DOHH2 (cell line): ENCODE measurements at regions not wholly inside any gene's neighbourhood (a gene's known extent, or its start where the extent isn't known, plus 50 kb on each side); places are given as distances from the start of the nearest gene placed in this dataset.

Experiments
- H3F3A ChIP-seq: fragments of 200-600 bp; sonication (generic), shearing (Covaris generic); 2 replicates; pipeline ENCODE4 v1.6.0; 2016; ENCODE audit warnings: antibody characterized with exemption, mild to moderate bottlenecking; ENCODE audit not compliant: control insufficient read depth, insufficient read depth
- H3K27ac ChIP-seq: fragments of 200-600 bp; sonication (generic); 2 replicates; pipeline ENCODE4 v1.5.1; 2014; ENCODE audit warnings: low read depth, mild to moderate bottlenecking, low read length, moderate library complexity
- H3K27me3 ChIP-seq: fragments of 200-600 bp; sonication (generic); 2 replicates; pipeline ENCODE4 v1.6.1; 2014; ENCODE audit warnings: mild to moderate bottlenecking, low read length, mixed read lengths; ENCODE audit not compliant: control insufficient read depth
- H3K36me3 ChIP-seq: fragments of 200-600 bp; sonication (generic); 2 replicates; pipeline ENCODE4 v1.6.1; 2014; ENCODE audit warnings: mild to moderate bottlenecking, low read length, moderate library complexity, mixed read lengths; ENCODE audit not compliant: control insufficient read depth
- H3K4me1 ChIP-seq: fragments of 200-600 bp; sonication (generic); 2 replicates; pipeline ENCODE4 v1.6.1; 2014; ENCODE audit warnings: mild to moderate bottlenecking, low read length, mixed read lengths; ENCODE audit not compliant: control insufficient read depth
- H3K4me2 ChIP-seq: fragments of 200-600 bp; sonication (generic); 2 replicates; pipeline ENCODE4 v1.6.0; 2014; ENCODE audit warnings: mild to moderate bottlenecking, low read length, moderate library complexity
- H3K4me3 ChIP-seq: fragments of 200-600 bp; sonication (generic); 2 replicates; pipeline ENCODE4 v1.5.1; 2014; ENCODE audit warnings: mild to moderate bottlenecking, low read length, mixed read lengths
- H3K79me2 ChIP-seq: fragments of 200-600 bp; sonication (generic); 2 replicates; pipeline ENCODE4 v1.6.1; 2014; ENCODE audit warnings: mild to moderate bottlenecking, low read length, mixed read lengths; ENCODE audit not compliant: control insufficient read depth
- H3K9me2 ChIP-seq: fragments of 200-600 bp; sonication (generic); replicated peaks from 2 replicates; pipeline ENCODE4 v1.6.1; 2014; ENCODE audit warnings: mild to moderate bottlenecking, low read length, mixed read lengths; ENCODE audit not compliant: control insufficient read depth
- H3K9me3 ChIP-seq: fragments of 200-600 bp; sonication (generic); 2 replicates; pipeline ENCODE4 v1.6.1; 2014; ENCODE audit warnings: antibody characterized with exemption, low read length, mixed read lengths; ENCODE audit not compliant: control insufficient read depth, insufficient read depth
- H4K20me1 ChIP-seq: fragments of 200-600 bp; sonication (generic); 2 replicates; pipeline ENCODE4 v1.6.0; 2014; ENCODE audit warnings: low read depth, mild to moderate bottlenecking, antibody characterized with exemption, low read length, moderate library complexity; ENCODE audit not compliant: control insufficient read depth, insufficient read depth
- EZH2phosphoT487 ChIP-seq: fragments of 200-600 bp; sonication (generic); IDR thresholded peaks from 2 replicates; pipeline ENCODE4 v1.6.1; 2017; ENCODE audit warnings: borderline replicate concordance, mild to moderate bottlenecking, antibody characterized with exemption, low read length, moderate library complexity, mixed read lengths
- TF ChIP-seq, protein P1 (sequence below): fragments of 200-600 bp; sonication (generic); IDR thresholded peaks from one replicate; pipeline ENCODE4 v1.5.1; 2014; ENCODE audit warnings: antibody characterized with exemption, mild to moderate bottlenecking, low read depth, low read length; ENCODE audit not compliant: poor library complexity, severe bottlenecking

DNA sequence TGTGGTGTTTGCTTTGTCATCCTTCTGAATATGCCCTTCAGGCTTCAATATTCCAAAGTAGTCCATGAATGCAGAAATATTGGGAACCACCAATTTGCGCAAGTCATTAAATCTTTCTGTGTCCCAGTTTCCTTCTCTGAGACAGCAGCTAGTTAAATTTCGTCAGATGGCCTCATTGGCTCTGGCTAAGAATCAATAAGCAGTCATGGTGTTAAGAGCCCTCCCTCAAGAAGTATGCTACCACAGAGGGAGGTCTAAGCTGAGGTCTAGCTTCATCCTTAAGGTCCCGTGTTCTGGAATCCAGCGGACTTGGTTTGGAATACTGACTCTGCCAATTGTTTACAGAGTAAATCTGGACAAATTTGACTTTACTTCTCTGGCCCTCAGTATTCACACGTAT lies 59.1 kb upstream of the C5orf58 start:
- Histone ChIP-seq H3F3A (peaks cover under 1% of the 10 kb centered on the region), H4K20me1 (peaks cover 6% of the 10 kb centered on the region; the same call in 1 of the 2 replicates), H3K9me3 (no peaks in the 10 kb centered on the region), H3K27ac (no peak overlapping the region), H3K4me3 (no peak overlapping the region), H3K4me2 (no peak overlapping the region), H3K9me2 (no peaks in the 10 kb centered on the region), H3K36me3 (no peaks in the 10 kb centered on the region), H3K27me3 (peaks cover 34% of the 10 kb centered on the region), H3K79me2 (no peaks in the 10 kb centered on the region), H3K4me1 (peaks cover 13% of the 10 kb centered on the region)
- TF ChIP-seq, protein P1, sequence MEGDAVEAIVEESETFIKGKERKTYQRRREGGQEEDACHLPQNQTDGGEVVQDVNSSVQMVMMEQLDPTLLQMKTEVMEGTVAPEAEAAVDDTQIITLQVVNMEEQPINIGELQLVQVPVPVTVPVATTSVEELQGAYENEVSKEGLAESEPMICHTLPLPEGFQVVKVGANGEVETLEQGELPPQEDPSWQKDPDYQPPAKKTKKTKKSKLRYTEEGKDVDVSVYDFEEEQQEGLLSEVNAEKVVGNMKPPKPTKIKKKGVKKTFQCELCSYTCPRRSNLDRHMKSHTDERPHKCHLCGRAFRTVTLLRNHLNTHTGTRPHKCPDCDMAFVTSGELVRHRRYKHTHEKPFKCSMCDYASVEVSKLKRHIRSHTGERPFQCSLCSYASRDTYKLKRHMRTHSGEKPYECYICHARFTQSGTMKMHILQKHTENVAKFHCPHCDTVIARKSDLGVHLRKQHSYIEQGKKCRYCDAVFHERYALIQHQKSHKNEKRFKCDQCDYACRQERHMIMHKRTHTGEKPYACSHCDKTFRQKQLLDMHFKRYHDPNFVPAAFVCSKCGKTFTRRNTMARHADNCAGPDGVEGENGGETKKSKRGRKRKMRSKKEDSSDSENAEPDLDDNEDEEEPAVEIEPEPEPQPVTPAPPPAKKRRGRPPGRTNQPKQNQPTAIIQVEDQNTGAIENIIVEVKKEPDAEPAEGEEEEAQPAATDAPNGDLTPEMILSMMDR, result no peak
- TF ChIP-seq EZH2phosphoT487, result no peak

DNA sequence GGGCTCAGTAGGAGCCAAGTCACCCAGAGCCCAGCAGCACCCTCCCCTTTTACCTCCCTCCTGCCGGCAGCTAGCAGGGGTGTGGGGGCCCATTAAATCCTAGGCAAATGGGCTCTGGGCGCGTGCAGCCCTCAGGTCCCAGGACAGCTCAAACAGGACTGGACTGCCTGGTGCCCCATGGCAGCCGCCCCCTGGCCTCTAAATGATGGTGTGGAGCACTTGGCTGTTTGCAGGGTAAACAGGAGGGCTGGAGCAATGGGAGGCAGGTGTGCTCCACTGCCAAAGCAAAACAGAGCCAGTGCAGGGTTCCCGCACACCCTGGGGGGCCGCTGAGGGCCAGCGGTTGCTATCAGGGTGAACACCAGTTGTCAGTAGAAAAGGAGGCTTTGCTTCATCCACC lies 55.9 kb upstream of the C5orf58 start:
- no peaks in the 10 kb centered on the region for H3K9me2 ChIP-seq
- TF ChIP-seq, protein P1, result no peak
- no peak for TF ChIP-seq EZH2phosphoT487
- no peaks in the 10 kb centered on the region for H4K20me1 ChIP-seq
- no peaks in the 10 kb centered on the region for H3K36me3 ChIP-seq
- no peak overlapping the region for H3K27ac ChIP-seq
- no peaks in the 10 kb centered on the region for H3K4me1 ChIP-seq
- H3F3A ChIP-seq, result no peaks in the 10 kb centered on the region
- peaks cover 13% of the 10 kb centered on the region for H3K27me3 ChIP-seq
- no peak overlapping the region for H3K4me2 ChIP-seq
- H3K4me3 ChIP-seq, result no peak overlapping the region
- H3K79me2 ChIP-seq, result no peaks in the 10 kb centered on the region
- H3K9me3 ChIP-seq, result no peaks in the 10 kb centered on the region

GRCh38 chr5:170178814-170179213 lies 54.0 kb upstream of the C5orf58 start:
- no peaks in the 10 kb centered on the region for H3K79me2 ChIP-seq
- H3F3A ChIP-seq, result no peaks in the 10 kb centered on the region
- H3K9me3 ChIP-seq, result no peaks in the 10 kb centered on the region
- no peaks in the 10 kb centered on the region; the same call in 1 of the 2 replicates for H4K20me1 ChIP-seq
- no peak overlapping the region for H3K27ac ChIP-seq
- no peak overlapping the region for H3K4me3 ChIP-seq
- H3K9me2 ChIP-seq, result no peaks in the 10 kb centered on the region
- no peaks in the 10 kb centered on the region for H3K4me1 ChIP-seq
- TF ChIP-seq, protein P1, result no peak
- TF ChIP-seq EZH2phosphoT487, result no peak
- no peak overlapping the region for H3K4me2 ChIP-seq
- peaks cover 9% of the 10 kb centered on the region; the same call in 1 of the 2 replicates for H3K27me3 ChIP-seq
- H3K36me3 ChIP-seq, result no peaks in the 10 kb centered on the region
